ENCODE measurements at regions not wholly inside any gene's neighbourhood (a gene's known extent, or its start where the extent isn't known, plus 50 kb on each side); places are given as distances from the start of the nearest gene placed in this dataset.

GRCh38 chr12:47015381-47015780, 64.0 kb upstream of the PCED1B start:
- TF ChIP-seq CTCF (IDR thresholded peaks at IDR 0.05; ENCODE audit: insufficient read depth, low read length, poor library complexity, severe bottlenecking) = no peak
- TF ChIP-seq EZH2phosphoT487 (conservative IDR thresholded peaks at IDR 0.05; ENCODE audit: low read length) = no peak

All from SU-DHL-6 (cell line).